HG03060 (cell line): ENCODE measurements at regions not wholly inside any gene's neighbourhood (a gene's known extent, or its start where the extent isn't known, plus 50 kb on each side); places are given as distances from the start of the nearest gene placed in this dataset.

Experiments used
- ATAC-seq: cut with Tn5 transposase; IDR thresholded peaks from one replicate; pipeline ENCODE4 v1.9.1; 2021; ENCODE audit warnings: low read depth, moderate number of reproducible peaks; ENCODE audit not compliant: unreplicated experiment

- no peak for ATAC-seq
Observed at GRCh38 chr10:123582084-123582989, 83.8 kb upstream of the GPR26 start.

DNA sequence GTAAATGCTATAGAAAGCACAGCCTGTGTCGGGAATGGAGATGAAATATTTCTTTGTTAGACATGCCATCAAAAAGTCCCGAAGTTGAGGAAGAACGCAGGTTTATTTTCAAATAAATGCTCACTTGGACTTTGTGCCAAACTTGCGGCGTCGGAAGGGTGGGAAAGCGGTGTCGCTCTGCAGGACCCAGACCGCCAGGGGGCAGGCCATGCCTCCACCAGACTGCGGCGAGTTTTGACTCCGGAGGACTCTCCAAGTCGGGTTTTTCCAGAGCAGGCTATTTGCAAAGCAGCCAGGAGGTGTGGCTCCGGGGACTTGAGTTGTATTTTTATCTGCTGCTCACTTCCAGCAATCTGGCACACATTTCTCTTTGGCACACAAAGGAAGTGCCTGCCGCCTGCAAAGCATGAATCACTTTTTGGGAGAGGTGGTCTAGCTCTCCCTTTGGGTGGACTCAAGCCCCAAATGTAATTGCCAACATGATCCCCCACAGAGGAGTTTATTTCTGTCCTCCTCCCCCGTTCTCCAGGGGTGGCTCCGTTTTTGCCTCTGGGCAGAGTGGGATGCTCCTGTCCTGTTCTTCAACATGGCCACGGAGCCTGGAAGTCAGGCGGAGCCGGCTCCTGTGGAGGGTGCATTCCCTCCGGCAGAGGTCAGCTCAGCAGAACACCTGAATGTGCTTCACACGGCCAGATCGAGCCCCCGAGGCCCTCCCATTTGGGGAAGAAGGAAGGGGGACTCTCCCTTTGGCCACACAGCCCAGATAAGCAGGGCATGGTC lies 82.3 kb upstream of the GPR26 start:
- ATAC-seq = no peak

DNA sequence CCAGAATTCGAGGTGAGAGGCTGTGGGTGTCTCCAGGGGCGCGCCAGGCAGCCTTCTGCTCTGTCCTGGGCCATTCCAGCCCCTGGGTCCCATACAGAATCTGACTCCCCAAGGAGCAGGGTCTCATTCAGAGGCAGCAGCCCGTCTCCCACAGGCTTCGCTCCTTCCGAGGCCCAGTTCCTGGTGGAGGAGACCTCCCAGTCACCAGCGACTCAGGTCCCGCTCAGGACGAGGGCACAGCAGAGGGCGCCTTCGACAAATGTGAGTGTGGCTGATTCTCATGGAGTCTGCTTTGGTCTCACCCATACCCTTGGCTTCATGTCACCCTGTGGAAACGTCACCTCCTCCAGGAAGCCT lies 81.8 kb upstream of the GPR26 start:
- ATAC-seq = no peak

DNA sequence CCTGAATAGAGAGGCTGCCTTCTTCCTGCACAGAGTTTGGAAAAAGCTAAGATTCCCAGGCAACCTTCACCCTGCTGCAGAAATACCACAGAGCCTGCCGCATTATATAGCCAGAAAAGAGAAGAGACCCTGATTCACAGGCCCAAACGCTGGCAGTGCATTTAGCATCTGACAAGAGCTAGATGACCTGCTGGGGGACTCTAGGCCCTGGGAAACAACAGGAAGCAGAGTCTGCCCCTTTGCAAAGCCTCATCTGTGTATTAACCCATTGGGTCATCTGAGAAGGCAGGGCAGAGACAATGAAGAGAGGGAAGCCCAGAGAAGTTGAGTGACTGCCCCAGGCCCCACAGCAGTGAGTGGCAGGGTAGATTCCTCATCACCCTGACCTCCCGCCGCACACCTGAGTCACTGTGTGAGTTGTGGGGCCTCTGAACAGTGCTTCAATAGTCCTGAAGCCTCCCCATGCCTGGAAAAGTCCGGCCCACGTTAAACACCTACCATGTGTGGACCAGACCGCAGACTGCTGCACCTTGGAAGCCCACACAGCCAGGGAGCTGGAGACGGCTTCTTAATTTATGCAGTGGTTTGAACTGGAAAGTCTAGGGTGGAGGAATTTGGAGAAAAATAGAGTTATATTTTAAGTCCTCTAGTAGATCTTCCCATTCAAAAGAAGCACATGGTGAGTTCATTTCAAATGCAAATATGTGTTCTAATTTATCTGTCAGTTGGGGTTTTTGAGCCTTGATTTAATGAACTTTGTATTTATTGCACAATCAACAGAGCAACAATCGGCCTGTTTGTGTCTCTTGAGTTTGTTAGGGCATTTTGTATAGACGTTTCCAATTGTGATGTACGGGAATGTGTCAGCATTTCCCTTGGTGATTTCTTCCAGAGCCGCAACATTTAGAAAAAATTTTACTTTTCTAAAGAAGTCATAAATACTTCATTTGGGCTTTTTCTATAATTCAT lies 80.4 kb upstream of the GPR26 start:
- no peak for ATAC-seq

- ATAC-seq = no peak
Observed at GRCh38 chr10:123587110-123587509, 79.0 kb upstream of the GPR26 start.

DNA sequence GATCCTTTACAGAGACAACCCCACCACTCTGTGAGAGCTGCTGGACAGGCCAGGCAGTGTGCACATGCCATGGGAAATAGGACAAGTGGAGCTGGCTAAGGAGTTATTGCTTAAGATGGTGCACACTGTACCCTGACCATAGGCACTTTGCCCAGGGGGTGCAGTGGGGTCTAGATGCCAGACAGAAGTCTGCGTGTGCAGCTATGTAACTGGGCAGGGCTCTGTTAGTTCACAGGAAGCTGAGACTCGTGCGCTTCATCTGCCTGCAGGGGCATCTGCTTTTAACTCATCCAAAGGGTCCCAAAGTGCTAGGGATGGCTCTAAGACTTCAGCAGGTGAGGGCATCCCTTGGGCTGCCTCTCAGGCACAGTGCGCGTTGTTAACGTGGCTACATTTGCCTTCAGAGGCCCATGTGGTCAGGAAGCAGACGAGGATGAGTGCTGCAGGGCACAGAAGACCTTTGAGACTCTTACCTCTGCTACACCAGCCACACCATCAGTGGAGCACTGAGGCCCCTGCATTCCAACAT lies 77.7 kb upstream of the GPR26 start:
- no peak for ATAC-seq

GRCh38 chr10:123595661-123596060 lies 70.5 kb upstream of the GPR26 start:
- ATAC-seq = no peak

GRCh38 chr10:123597676-123598075 lies 68.5 kb upstream of the GPR26 start:
- ATAC-seq = no peak

- no peak for ATAC-seq
Observed at GRCh38 chr10:123599366-123599849, 66.7 kb upstream of the GPR26 start.

- ATAC-seq = no peak
Observed at GRCh38 chr10:123600177-123600576, 66.0 kb upstream of the GPR26 start.

DNA sequence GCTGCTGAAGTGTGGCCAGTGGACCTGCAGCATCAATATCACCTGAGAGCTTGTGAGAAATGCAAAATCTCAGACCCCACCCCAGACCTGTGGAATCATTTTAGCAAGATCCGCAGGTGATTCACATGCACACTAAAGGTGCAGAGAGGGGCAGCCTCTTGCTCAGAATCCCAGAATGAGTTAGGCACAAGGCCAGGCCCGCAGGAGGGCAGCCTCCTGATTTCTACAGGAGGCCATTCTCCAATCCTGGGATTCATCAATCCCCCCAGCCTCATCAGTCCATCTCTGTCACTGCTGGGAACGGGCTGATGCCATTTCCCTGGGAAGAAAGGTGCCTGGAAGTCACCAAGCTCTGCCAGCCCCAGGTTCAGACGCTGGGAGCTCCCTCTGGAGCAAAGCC lies 63.0 kb upstream of the GPR26 start:
- no peak for ATAC-seq

DNA sequence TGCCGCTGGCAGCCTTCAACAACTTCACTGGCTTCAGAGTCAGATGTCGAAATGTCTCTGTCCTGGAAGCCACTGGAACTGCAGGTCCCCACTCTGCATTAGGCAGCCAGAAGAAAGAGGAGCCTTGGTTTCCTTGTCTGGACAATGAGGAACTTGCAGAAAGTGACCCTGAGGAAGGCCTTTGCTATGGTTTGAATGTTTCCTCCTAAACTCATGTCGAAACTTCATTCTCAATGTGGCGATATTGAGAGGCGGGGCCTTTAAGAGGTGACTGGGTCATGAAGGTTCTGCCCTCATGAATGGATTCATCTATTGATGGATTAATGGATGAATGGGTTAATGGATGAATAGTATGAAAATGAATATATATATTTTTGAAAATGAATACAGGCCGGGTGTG lies 61.6 kb upstream of the GPR26 start:
- ATAC-seq = no peak

- no peak for ATAC-seq
Observed at GRCh38 chr10:123606006-123606405, 60.1 kb upstream of the GPR26 start.

DNA sequence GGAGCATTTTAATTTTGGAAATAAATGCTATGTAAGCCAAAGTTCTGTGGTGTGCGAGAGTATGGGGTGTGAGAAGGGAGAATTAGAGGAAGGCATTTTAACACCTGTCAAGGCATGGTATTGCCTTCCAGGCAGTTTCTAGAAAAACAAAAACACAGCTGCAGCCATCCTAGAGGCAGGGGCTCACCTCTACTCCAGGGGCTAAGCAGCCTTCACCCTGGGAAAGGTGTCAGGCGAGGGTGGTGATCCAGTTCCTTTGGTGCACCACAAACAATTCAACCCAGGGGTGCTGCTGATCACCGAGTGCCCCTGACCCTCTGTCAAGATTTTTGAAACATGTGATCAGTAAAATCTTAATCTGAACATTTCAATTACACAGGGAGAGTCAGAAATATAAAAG lies 59.2 kb upstream of the GPR26 start:
- no peak for ATAC-seq

DNA sequence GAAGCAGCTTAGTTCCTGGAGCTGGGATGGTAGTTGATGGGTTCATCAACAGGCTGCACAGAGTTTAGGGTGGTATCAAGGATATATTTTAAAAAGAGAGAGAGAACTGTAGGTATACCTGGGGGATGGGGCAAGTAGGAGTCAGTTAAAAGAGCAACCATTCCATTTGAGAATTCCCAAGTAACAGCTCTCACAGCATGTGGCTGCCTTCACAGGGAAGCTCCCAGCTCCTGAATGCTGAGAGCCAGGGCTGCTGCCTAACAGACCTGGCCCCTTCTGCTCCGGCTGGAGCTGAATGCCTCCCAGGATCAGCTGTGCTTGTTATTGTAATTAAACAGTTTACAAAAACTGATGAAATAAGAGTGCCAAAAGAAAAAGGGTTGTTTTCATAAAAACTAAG lies 58.8 kb upstream of the GPR26 start:
- no peak for ATAC-seq

DNA sequence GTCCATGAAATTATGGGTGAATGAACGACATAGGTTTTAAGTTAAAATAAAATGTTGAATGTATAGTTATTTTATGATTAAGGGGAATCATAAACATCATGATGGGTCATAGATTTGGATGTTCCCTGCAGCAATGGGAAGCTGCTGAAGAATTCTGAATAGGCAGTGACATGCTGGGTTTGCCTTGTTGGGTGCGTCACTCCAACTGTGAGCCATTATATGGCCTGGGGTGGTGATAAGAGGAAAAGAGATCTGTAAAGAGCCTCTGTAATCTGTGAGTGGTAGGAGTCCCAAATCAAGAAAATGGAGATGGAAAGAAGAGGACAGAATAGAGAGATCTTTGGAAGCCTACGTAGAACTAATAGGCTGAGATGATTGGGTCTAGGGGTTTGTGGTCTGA lies 58.1 kb upstream of the GPR26 start:
- ATAC-seq = no peak

- ATAC-seq = no peak
Observed at GRCh38 chr10:123611243-123611642, 54.9 kb upstream of the GPR26 start.

DNA sequence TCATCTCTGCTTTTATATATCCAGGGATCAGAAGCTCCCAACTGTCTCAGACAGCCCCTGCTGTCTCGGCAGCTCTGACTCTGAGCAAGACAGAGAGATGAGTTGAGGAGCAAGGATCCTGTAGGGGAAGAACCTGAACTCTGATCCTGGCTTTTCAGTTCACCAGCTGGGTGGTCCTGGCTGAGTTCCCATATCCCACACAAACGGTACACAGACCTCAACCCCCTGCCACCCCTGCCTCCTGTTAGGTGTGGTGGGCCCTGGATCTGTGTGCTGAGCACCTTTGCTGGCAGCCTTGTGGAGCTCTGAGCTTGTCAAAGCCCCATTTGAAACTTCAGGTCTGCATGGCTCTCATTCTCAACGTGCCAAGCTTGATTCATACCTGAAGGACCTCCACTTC lies 54.3 kb upstream of the GPR26 start:
- no peak for ATAC-seq

- ATAC-seq = no peak
Observed at GRCh38 chr10:123613346-123613850, 52.8 kb upstream of the GPR26 start.

GRCh38 chr10:123614888-123615287 lies 51.3 kb upstream of the GPR26 start:
- ATAC-seq = no peak
